ENCODE measurements at regions not wholly inside any gene's neighbourhood (a gene's known extent, or its start where the extent isn't known, plus 50 kb on each side); places are given as distances from the start of the nearest gene placed in this dataset.

DNA sequence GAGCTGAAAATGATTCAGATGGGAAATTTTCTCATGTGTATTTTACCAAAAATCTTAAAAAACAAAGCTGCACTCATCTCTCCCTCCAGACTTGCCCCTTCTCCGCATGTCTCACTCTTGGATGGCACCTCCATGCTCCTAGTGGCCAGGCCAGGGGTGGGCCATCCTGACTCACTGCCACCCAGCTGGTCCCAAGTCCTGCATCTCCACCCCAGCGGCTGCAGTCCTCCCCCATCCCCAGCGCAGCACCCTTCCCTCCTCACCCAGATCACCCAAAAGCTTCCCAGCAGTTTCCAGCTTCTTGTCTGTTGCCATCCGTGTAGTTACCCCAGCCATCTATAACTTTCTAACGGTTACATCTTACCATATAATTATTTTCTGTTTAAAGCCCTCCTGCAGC is 53.0 kb upstream of the INSIG1 start:
- TF ChIP-seq, protein P1, sequence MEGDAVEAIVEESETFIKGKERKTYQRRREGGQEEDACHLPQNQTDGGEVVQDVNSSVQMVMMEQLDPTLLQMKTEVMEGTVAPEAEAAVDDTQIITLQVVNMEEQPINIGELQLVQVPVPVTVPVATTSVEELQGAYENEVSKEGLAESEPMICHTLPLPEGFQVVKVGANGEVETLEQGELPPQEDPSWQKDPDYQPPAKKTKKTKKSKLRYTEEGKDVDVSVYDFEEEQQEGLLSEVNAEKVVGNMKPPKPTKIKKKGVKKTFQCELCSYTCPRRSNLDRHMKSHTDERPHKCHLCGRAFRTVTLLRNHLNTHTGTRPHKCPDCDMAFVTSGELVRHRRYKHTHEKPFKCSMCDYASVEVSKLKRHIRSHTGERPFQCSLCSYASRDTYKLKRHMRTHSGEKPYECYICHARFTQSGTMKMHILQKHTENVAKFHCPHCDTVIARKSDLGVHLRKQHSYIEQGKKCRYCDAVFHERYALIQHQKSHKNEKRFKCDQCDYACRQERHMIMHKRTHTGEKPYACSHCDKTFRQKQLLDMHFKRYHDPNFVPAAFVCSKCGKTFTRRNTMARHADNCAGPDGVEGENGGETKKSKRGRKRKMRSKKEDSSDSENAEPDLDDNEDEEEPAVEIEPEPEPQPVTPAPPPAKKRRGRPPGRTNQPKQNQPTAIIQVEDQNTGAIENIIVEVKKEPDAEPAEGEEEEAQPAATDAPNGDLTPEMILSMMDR (IDR thresholded peaks at IDR 0.05; ENCODE audit: low read depth, low read length, missing control alignments): no peak
- no peak overlapping the region for H3K4me3 ChIP-seq (ENCODE audit: low read depth, low read length)
- DNase-seq (ENCODE audit: low read depth): no peak

DNA sequence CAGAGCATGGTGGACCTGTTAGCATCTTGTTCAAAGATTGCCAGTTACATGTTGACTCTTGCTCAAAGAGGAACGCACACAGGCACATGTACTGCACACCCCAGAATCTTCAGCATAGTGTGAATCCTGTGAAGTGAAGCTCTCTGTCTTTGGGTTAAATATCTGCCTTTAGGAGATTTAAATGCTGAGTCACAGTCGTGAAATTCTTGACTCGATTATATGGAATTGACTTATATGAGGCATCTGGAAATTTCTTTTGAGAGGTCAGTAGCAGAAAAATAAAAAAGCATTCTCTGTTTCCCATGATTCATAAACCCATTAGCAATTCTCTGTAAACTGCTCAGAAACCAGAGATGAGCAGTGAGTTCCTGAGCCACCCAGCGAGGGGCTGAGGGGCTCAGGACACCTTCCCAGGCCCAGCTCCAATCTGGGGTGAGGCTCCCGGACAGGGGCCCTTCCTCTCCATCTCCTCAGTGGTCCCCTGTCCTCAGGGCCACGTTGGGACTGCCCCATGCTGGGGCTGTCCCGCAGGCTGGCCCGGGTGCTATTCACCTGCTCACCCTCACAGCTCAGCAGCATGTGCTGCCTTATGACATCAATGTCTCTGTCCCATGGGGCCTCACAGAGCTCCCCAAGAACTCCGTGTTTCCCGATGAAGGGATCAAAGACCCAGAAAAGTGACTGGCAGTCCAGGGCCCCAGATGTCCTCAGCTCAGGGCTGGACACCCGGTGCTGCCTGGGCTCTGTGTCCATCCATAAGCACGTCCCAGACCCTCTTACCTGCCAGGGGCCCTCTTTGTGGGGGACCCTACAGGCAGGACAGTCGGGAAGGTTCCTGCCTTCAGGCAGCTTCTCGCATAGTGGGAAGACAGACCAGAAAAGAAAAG is 50.0 kb upstream of the INSIG1 start:
- TF ChIP-seq, protein P1 (IDR thresholded peaks at IDR 0.05; ENCODE audit: low read depth, low read length, missing control alignments): no peak

More for the DNA sequence above, 50.0 kb upstream of the INSIG1 start:
- no peak overlapping the region for H3K4me3 ChIP-seq (ENCODE audit: low read depth, low read length)
- no peak for DNase-seq (ENCODE audit: low read depth)

Data from GM12864 (cell line).